Fibroblast of skin of right biceps (primary cell): ENCODE measurements at regions not wholly inside any gene's neighbourhood (a gene's known extent, or its start where the extent isn't known, plus 50 kb on each side); places are given as distances from the start of the nearest gene placed in this dataset.

Experiments used
- DNase-seq: peaks from one replicate; pipeline ENCODE4 v3.0.0-alpha.2; 2013

DNA sequence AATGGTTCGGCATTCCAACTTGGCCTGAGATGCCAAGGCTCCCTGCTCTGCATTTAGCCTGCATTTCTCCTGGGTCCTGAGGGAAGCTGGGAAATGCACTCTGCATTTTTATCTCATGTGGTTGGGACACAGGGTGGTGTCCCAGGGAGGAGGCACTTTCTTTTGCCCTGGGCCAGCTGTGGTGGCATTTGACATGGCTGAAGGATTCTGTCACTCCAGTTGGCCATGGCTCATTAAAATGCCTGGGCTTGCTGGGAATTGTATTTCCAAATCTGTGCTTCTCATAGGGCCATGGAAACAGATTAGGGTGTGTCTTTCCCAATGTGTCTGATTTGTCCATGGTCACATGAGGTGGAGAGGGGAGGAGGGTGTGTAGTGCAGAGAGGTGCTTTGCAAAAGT, 128.3 kb upstream of the RGMA start:
- DNase-seq, result no peak

DNA sequence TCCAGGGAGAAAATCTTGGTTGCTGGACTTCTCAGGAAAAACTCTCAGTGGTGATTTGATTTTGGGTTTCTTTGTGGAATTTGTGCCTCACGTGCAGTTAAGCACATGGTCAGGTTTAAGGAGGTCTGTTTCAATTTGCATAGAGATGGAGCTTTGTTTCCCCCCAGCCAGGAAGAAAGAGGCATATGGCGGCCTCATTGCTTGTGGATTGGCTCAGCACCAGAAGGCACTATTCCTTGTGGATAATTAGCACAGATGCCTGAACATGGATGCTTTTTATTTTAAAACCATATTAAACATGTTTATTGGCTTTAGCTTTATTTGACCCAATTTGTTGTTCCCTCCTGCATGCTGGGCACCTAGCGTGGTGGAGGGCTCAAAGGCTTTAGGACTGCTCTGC, 125.1 kb upstream of the RGMA start:
- DNase-seq, result no peak

- DNase-seq, result no peak
Measured at GRCh38 chr15:93213281-93213680, 124.3 kb upstream of the RGMA start.

- no peak for DNase-seq
Measured at GRCh38 chr15:93212578-93212977, 123.6 kb upstream of the RGMA start.

GRCh38 chr15:93210995-93211394, 122.0 kb upstream of the RGMA start:
- DNase-seq, result peak; percentile 25

DNA sequence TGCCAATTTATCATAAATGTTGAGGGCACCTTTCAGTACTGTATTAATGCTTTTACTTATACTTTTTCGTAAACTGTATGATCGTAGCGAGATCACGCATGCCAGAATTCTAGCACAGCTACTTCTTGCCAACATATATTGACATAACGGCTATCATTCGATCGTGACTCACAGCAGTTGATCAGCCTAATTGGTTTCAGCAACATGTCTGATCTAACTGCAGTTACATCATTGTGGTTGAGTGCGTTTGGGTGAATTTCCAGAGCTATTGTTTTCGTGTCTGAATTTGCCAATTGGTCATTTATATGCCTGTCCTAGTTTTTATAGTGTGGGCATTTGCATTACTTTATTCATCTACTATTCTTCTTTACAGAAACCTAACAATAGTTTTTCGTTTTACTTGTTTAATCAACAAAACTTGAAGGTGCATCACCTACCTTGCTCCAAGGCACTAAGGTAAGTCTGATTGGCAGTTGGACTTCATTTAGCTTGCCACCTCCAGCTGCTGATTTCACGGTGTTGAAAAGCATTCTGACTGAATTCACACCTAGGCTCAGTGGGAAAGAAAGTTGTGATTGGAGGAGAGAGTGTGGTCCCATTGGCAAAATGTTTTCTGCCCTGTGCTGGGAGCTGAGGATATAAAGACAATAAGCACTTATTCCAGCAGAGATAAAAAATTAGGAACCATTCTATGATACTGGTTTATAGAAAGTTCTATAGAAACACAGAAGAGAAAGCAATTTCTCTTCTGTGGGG, 120.9 kb upstream of the RGMA start:
- peak; percentile 63 for DNase-seq

DNA sequence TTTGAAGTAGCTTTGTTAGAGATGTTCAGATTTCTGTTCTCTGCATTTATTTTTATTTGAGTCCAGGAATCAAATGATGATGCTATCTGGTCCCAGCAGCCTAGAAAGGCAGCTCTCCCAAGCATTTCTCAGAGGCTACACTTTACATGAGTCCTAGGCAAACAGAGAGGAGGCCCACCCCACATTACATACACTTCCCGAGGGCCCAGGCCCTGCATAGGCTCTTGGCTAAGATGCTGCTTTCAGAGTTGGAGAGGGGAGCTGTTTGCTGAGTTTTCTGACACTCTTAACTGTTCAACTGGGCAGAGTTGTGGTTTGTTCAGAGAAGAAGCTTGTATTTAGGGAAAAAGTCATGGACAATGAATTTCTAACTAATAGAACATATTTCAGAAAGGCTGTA, 117.9 kb upstream of the RGMA start:
- no peak for DNase-seq

- DNase-seq, result no peak
Measured at GRCh38 chr15:93205413-93205812, 116.4 kb upstream of the RGMA start.

GRCh38 chr15:93203036-93203435, 114.0 kb upstream of the RGMA start:
- no peak for DNase-seq

DNA sequence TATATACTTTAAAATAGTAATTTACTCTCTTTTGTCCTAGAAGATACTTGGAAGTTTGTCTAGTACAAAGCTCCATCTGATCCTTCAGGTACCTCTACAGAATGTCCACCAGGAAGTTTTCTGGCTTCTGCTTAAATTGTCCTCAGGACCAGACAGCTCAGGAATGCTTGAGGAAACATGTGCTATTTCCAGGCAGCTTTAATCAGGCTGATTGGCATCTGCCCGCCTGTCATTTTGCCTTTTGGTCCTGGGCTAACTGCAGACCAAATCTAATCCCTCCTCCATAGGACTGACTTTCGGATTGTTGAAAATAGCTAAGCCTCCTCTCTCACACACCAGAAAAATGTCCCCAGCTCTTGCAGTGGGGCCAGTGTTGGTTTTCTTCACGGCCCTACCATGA, 113.4 kb upstream of the RGMA start:
- DNase-seq, result no peak

GRCh38 chr15:93201940-93202339, 112.9 kb upstream of the RGMA start:
- no peak for DNase-seq

GRCh38 chr15:93200837-93201226, 111.8 kb upstream of the RGMA start:
- DNase-seq, result no peak

DNA sequence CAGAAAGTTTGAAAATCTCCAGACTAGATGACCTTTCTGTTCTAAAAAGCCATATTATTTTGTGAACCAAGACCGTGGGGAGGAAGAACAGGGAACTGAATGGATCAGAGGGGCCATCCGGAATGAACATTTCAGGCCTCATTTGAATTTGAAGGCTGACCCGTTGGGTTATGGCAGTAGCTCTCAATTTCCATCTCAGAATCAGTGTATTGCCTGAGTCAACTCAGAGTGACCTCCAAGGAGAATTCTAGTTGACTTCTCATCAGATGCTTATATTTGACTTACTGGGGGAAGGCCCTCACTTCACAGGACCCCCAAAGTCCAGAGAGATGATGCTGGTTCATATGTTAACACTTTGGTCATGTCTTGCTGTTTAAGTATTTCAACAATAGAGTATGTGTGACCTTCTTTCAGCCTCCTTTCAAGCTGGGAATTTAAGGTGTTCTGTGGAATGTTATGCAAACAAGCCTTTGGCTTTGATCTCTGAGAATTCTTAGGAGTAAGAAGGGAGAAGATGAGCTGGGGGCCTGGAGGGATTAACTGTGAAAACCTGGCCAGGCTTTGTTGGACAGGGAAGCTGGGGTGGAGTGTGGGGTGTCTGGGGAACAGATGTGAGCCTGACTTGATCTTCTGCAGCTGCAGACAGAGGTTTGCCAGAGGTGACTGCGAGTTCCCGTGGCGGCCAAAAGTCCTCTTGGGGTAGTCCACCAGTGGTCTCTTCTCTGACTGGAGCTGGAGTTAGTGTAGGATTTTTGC, 111.2 kb upstream of the RGMA start:
- DNase-seq, result no peak

- no peak for DNase-seq
Measured at GRCh38 chr15:93196135-93196670, 107.2 kb upstream of the RGMA start.

GRCh38 chr15:93195109-93195508, 106.1 kb upstream of the RGMA start:
- no peak for DNase-seq

- no peak for DNase-seq
Measured at GRCh38 chr15:93190238-93190637, 101.2 kb upstream of the RGMA start.

DNA sequence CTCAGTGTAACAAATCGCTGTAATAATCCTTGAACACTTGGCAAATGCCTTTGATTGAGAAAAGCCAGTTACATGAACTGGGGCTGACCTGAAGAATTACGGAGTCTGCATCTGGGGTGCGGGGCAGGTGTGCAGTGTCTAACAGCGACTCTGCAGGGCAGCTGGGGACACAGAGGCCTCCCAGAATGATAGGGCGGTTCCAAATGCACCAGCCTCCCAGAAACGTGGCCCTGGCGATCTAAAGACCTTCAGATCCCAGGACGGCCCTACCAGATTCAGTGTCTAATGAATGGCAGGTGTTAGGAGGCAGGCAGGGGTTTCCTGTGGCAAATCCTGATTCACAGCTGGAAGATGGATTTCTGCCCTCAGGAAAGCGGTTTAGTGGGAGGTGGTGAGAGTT, 100.5 kb upstream of the RGMA start:
- no peak for DNase-seq

- DNase-seq, result no peak
Measured at GRCh38 chr15:93188236-93188635, 99.2 kb upstream of the RGMA start.

- DNase-seq, result peak; percentile 55
Measured at GRCh38 chr15:93185796-93186195, 96.8 kb upstream of the RGMA start.

DNA sequence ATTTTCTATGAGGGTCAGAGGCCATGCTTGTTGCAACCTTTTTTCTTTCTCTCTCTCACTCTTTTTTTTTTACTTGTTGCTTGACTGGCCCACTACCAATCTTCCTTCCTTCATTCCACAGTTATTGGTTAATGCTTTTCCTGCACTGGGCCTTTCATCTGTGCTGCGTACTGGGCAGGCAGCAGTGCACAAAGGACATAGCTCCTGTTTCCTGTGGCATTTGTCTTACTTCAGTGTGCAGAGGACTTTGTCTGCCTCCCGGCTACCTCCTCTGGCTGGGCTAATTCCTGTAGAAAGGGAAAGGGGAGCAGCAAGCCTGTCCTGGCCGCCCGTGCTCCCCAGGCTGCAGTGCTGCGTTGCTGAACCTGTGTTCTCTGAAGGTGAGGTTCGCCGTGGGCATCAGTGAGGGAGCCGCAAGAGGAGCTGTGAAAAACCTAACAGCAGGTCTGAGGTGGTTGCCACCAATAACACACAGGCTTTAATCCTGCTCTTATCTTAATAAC, 93.7 kb upstream of the RGMA start:
- DNase-seq, result no peak

DNA sequence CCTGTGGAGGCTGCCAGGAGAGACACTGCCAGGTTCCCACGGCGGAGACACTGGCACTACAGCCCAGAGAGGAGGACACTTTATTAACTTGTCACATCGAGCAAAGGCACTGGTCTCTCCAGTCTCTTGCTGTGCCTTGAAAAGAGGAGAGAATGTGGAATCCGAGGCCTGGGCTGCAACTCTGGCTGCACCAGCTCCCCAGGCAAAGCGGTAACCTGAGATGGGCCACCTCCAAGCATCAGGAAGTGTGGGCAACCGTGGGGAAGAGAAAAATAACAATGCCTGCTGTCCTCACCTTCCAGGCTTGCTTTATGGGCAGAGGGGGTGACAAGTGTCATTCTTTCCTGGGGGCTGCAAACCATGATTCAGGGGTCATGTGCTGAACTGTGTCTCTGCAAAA, 91.6 kb upstream of the RGMA start:
- no peak for DNase-seq

DNA sequence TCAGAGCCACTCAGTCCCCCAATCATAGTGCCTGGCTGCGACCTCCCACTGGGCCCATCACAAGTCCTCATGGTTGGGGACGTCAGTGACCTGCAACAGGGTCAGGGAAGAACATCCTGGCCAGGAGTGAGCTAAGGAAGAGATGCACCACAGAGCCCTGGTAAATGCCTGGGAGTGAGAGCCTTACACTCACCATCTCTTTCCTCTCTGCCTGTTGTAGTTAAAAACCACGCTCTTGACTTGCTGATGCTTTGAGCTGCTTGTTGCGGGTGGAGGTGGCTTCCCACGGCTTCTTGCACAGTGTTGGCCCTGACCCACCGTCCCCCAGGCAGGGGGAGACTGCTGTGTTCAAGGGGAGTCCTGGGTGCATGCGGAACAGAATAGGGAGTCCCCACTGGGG, 91.1 kb upstream of the RGMA start:
- peak; percentile 11 for DNase-seq

DNA sequence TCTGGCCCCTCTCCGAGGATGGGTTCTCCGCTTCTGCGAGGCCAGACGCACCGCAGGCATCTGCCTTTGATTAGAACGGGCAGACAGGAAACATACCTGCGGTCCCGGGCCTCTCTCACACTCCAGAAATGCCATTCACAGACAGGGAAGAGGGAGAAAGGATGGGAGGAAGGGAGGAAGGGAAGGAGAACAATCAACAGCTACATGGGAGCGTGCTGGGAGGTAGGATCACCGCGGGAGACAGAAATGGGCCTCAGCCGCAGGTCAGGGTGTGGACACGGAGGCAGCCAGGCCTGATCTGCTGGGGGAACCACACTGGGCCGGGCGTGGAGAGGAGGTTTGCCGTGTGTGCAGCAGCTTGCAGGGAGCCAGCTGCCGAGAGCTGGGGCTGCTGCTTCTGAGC, 90.7 kb upstream of the RGMA start:
- DNase-seq, result peak; percentile 93

DNA sequence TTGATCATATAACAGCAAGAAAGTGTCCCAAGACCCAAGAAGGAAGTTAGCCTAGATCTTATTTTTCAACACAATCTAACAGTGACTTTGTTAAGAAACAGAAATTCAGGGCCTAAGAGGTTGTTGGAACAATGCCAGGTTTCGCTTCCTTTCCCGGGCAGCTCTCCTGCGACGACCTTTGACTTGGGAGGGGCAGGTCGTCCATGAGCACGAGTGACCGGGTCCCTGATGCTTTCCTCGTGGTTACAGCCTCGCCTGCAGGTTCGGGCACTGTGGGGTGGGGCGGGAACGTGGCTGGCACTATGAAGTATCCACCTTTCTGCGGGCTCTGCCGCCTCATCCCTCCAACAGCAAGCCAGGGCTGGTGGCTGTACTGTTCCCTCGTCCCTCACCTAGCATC, 90.1 kb upstream of the RGMA start:
- peak; percentile 33 for DNase-seq
